Endodermal cell (in vitro differentiated cells): ENCODE measurements at regions not wholly inside any gene's neighbourhood (a gene's known extent, or its start where the extent isn't known, plus 50 kb on each side); places are given as distances from the start of the nearest gene placed in this dataset.

ENCODE experiments used
- DNase-seq: peaks from one replicate; pipeline ENCODE4 v3.0.0-alpha.2; 2017
- H3K27ac ChIP-seq: 2 replicates; pipeline ENCODE4 v1.5.1; 2013; ENCODE audit warnings: mild to moderate bottlenecking, low read depth, low read length, moderate library complexity
- H3K27me3 ChIP-seq: 2 replicates; pipeline ENCODE4 v1.6.1; 2013; ENCODE audit warnings: mild to moderate bottlenecking, low read length, moderate library complexity; ENCODE audit not compliant: insufficient read depth, control insufficient read depth, poor library complexity, severe bottlenecking
- H3K36me3 ChIP-seq: 2 replicates; pipeline ENCODE4 v1.7.0; 2013; ENCODE audit warnings: mild to moderate bottlenecking, low read length, moderate library complexity; ENCODE audit not compliant: control insufficient read depth, insufficient read depth
- H3K4me1 ChIP-seq: one replicate; pipeline ENCODE4 v1.7.0; 2013; ENCODE audit warnings: low read length; ENCODE audit not compliant: control insufficient read depth, insufficient read depth
- H3K4me3 ChIP-seq: 2 replicates; pipeline ENCODE4 v1.5.1; 2013; ENCODE audit warnings: mild to moderate bottlenecking, low read length, moderate library complexity
- H3K9ac ChIP-seq: 2 replicates; pipeline ENCODE4 v1.6.1; 2013; ENCODE audit warnings: mild to moderate bottlenecking, low read length, moderate library complexity; ENCODE audit not compliant: poor library complexity, severe bottlenecking; ENCODE audit errors: extremely low read depth
- H3K9me3 ChIP-seq: 2 replicates; pipeline ENCODE4 v1.6.1; 2013; ENCODE audit warnings: mild to moderate bottlenecking, low read length, moderate library complexity; ENCODE audit not compliant: control insufficient read depth
- H3K27ac Mint-ChIP-seq: 2 replicates; pipeline ENCODE4 v1.8.0; 2020; ENCODE audit warnings: mixed read lengths
- H3K27me3 Mint-ChIP-seq: 2 replicates; pipeline ENCODE4 v1.8.0; 2021; ENCODE audit warnings: mild to moderate bottlenecking, mixed read lengths; ENCODE audit not compliant: insufficient read depth
- H3K36me3 Mint-ChIP-seq: 2 replicates; pipeline ENCODE4 v1.8.0; 2020; ENCODE audit warnings: low read depth, mixed read lengths
- H3K4me1 Mint-ChIP-seq: 2 replicates; pipeline ENCODE4 v1.8.0; 2020; ENCODE audit warnings: mixed read lengths
- H3K4me3 Mint-ChIP-seq: 2 replicates; pipeline ENCODE4 v1.8.0; 2020; ENCODE audit warnings: mild to moderate bottlenecking, moderate library complexity, mixed read lengths
- H3K9me3 Mint-ChIP-seq: 2 replicates; pipeline ENCODE4 v1.8.0; 2020; ENCODE audit warnings: mild to moderate bottlenecking, mixed read lengths
- CTCF ChIP-seq: fragments of 200-600 bp; sonication (generic); conservative IDR thresholded peaks from 2 replicates; pipeline ENCODE4 v1.5.0; 2021; ENCODE audit warnings: antibody characterized with exemption, mild to moderate bottlenecking
- WGBS, 2 experiments: methylation state at CpG; one replicate each; pipeline versions ENCODE4 v1.1.5 to v1.1.7; 2013; ENCODE audit warnings: missing lambda C conversion rate in 2 of 2, mixed read lengths in 1 of 2; ENCODE audit not compliant: insufficient coverage in 1 of 2, insufficient read length in 1 of 2; 5-methylcytosine and 5-hydroxymethylcytosine counted together

GRCh38 chr2:225937625-225938187 is 538.2 kb downstream of the NYAP2 start:
- no peak for DNase-seq
- Mint-ChIP-seq H3K27ac (no peak overlapping the region), H3K36me3 (no peaks in the 10 kb centered on the region), H3K9me3 (no peaks in the 10 kb centered on the region), H3K27me3 (no peaks in the 10 kb centered on the region), H3K4me1 (no peaks in the 10 kb centered on the region), H3K4me3 (no peak overlapping the region)
- no peak overlapping the region for H3K4me3 ChIP-seq
- H3K27ac ChIP-seq, result no peak overlapping the region
- H3K27me3 ChIP-seq, result no peaks in the 10 kb centered on the region
- H3K9me3 ChIP-seq, result no peaks in the 10 kb centered on the region
- no peak for TF ChIP-seq CTCF
- H3K9ac ChIP-seq, result no peak overlapping the region
- H3K36me3 ChIP-seq, result no peaks in the 10 kb centered on the region
- WGBS, 2 experiments, result 100% methylated on average over 1 of the region's 1 CpG
- H3K4me1 ChIP-seq, result no peaks in the 10 kb centered on the region

- DNase-seq, result no peak
- no peaks in the 10 kb centered on the region for H3K9me3 ChIP-seq
- no peaks in the 10 kb centered on the region for H3K27me3 Mint-ChIP-seq
- H3K4me1 Mint-ChIP-seq, result no peaks in the 10 kb centered on the region
- H3K27ac Mint-ChIP-seq, result no peak overlapping the region
- H3K27ac ChIP-seq, result no peak overlapping the region
- no peak overlapping the region for H3K9ac ChIP-seq
- no peaks in the 10 kb centered on the region for H3K9me3 Mint-ChIP-seq
- no peaks in the 10 kb centered on the region for H3K36me3 ChIP-seq
- no peaks in the 10 kb centered on the region for H3K36me3 Mint-ChIP-seq
- no peaks in the 10 kb centered on the region for H3K4me1 ChIP-seq
- 86% methylated on average over 1 of the region's 1 CpG; no CpG with 5 or more reads in 1 of the 2 experiments for WGBS, 2 experiments
- no peak overlapping the region for H3K4me3 ChIP-seq
- H3K27me3 ChIP-seq, result no peaks in the 10 kb centered on the region
- TF ChIP-seq CTCF, result no peak
- H3K4me3 Mint-ChIP-seq, result no peak overlapping the region
Measured at GRCh38 chr2:225932811-225933413, 533.4 kb downstream of the NYAP2 start.

- Mint-ChIP-seq H3K27ac (no peak overlapping the region), H3K4me1 (no peaks in the 10 kb centered on the region), H3K9me3 (no peaks in the 10 kb centered on the region), H3K27me3 (no peaks in the 10 kb centered on the region), H3K36me3 (no peaks in the 10 kb centered on the region), H3K4me3 (no peak overlapping the region)
- Histone ChIP-seq H3K27me3 (no peaks in the 10 kb centered on the region), H3K9ac (no peak overlapping the region), H3K4me1 (no peaks in the 10 kb centered on the region), H3K27ac (no peak overlapping the region), H3K36me3 (no peaks in the 10 kb centered on the region), H3K9me3 (no peaks in the 10 kb centered on the region), H3K4me3 (no peak overlapping the region)
- TF ChIP-seq CTCF, result no peak
- 92% methylated on average over 2 of the region's 2 CpGs; no CpG with 5 or more reads in 1 of the 2 experiments for WGBS, 2 experiments
- no peak for DNase-seq
Measured at GRCh38 chr2:225930687-225931086, 531.2 kb downstream of the NYAP2 start.
